ENCODE measurements at regions not wholly inside any gene's neighbourhood (a gene's known extent, or its start where the extent isn't known, plus 50 kb on each side); places are given as distances from the start of the nearest gene placed in this dataset.

- DNase-seq: no peak
These were observed 211.6 kb upstream of the CDH12 start for GRCh38 chr5:23064710-23065109.

GRCh38 chr5:23053846-23054245, 200.7 kb upstream of the CDH12 start:
- DNase-seq: no peak

GRCh38 chr5:23042226-23042625, 189.1 kb upstream of the CDH12 start:
- DNase-seq: no peak

GRCh38 chr5:23035555-23036090, 182.5 kb upstream of the CDH12 start:
- no peak for DNase-seq

- DNase-seq: no peak
These were observed 180.7 kb upstream of the CDH12 start for GRCh38 chr5:23033864-23034263.

- no peak for DNase-seq
These were observed 176.1 kb upstream of the CDH12 start for GRCh38 chr5:23029290-23029689.

GRCh38 chr5:23028445-23029021, 175.4 kb upstream of the CDH12 start:
- DNase-seq: no peak

GRCh38 chr5:23027830-23028229, 174.7 kb upstream of the CDH12 start:
- DNase-seq: no peak

- DNase-seq: no peak
These were observed 174.2 kb upstream of the CDH12 start for GRCh38 chr5:23027331-23027730.

- DNase-seq: no peak
These were observed 173.4 kb upstream of the CDH12 start for GRCh38 chr5:23026252-23027170.

- no peak for DNase-seq
These were observed 172.6 kb upstream of the CDH12 start for GRCh38 chr5:23025629-23026233.

GRCh38 chr5:23024470-23024869, 171.3 kb upstream of the CDH12 start:
- DNase-seq: no peak

GRCh38 chr5:23014825-23015224, 161.7 kb upstream of the CDH12 start:
- DNase-seq: no peak

GRCh38 chr5:23014266-23014665, 161.1 kb upstream of the CDH12 start:
- peak; percentile 42 for DNase-seq

GRCh38 chr5:23013395-23013998, 160.4 kb upstream of the CDH12 start:
- DNase-seq: no peak

GRCh38 chr5:23012842-23013241, 159.7 kb upstream of the CDH12 start:
- DNase-seq: no peak

GRCh38 chr5:23007762-23008161, 154.6 kb upstream of the CDH12 start:
- DNase-seq: no peak

- DNase-seq: no peak
These were observed 154.1 kb upstream of the CDH12 start for GRCh38 chr5:23007236-23007635.

- DNase-seq: no peak
These were observed 148.0 kb upstream of the CDH12 start for GRCh38 chr5:23001120-23001519.

GRCh38 chr5:22998774-22999173, 145.6 kb upstream of the CDH12 start:
- DNase-seq: no peak

GRCh38 chr5:22998362-22998761, 145.2 kb upstream of the CDH12 start:
- no peak for DNase-seq

GRCh38 chr5:22988937-22989336, 135.8 kb upstream of the CDH12 start:
- no peak for DNase-seq

- no peak for DNase-seq
These were observed 133.1 kb upstream of the CDH12 start for GRCh38 chr5:22986281-22986680.
